HUES6 (cell line): ENCODE measurements at regions not wholly inside any gene's neighbourhood (a gene's known extent, or its start where the extent isn't known, plus 50 kb on each side); places are given as distances from the start of the nearest gene placed in this dataset.
"Not testable (repeated sequence)": the region's sequence is repeated elsewhere in the genome, so short reads cannot be mapped to it uniquely, and the experiment has no call there.

Source experiments
- H3K27ac ChIP-seq: 2 replicates; pipeline ENCODE4 v1.7.0; 2013; ENCODE audit warnings: low read depth, mild to moderate bottlenecking, low read length, inconsistent platforms
- H3K27me3 ChIP-seq: 2 replicates; pipeline ENCODE4 v1.6.1; 2013; ENCODE audit warnings: low read length; ENCODE audit not compliant: control insufficient read depth, insufficient read depth
- H3K36me3 ChIP-seq: 2 replicates; pipeline ENCODE4 v1.6.1; 2013; ENCODE audit warnings: low read length; ENCODE audit not compliant: control insufficient read depth, insufficient read depth
- H3K4me1 ChIP-seq: 2 replicates; pipeline ENCODE4 v1.6.1; 2013; ENCODE audit warnings: low read length; ENCODE audit not compliant: control insufficient read depth, insufficient read depth
- H3K4me3 ChIP-seq: 2 replicates; pipeline ENCODE4 v1.5.1; 2013; ENCODE audit warnings: low read depth, low read length
- H3K9ac ChIP-seq: one replicate; pipeline ENCODE4 v1.6.1; 2013; ENCODE audit warnings: mild to moderate bottlenecking, low read length
- H3K9me3 ChIP-seq: 2 replicates; pipeline ENCODE4 v1.6.1; 2013; ENCODE audit warnings: low read depth, low read length; ENCODE audit not compliant: control insufficient read depth, insufficient read depth

DNA sequence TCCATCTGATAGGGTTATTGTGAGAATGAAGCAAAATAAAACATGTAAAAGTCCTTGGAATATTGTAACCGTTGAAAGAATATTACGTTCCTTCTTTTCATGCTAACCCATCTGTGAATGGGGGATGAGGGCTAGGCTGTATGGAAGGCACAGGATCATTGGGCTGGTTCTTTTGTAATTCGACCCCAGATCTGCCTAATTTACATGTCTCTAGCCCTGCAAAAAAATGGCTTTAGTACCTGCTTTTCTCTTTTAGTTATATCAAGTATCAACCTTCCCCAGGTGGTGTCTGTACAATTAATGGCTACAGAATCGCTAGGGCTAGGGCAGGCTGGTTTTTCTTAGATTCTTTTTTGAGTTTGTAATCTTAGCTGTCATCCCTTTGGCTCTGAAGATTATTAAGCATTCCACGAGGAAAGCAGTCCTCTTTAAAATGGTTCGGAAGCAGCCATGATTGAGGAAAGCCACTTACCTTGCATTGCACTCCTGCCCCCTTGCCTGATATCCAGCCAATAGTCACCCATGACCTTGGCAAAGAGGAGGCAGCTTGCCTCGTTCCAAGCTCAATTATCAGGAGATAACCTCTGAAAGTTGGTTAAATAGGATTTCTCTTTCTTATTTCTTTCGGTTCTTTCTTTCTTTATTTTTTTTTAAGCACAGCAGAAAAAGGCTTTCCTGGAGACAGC, 153.9 kb upstream of the ZKSCAN2 start:
- no peaks in the 10 kb centered on the region for H3K9me3 ChIP-seq
- H3K27ac ChIP-seq: no peak overlapping the region
- no peaks in the 10 kb centered on the region for H3K27me3 ChIP-seq
- H3K4me1 ChIP-seq: peaks cover 6% of the 10 kb centered on the region; the same call in 1 of the 2 replicates
- H3K4me3 ChIP-seq: no peak overlapping the region
- no peak overlapping the region for H3K9ac ChIP-seq
- no peaks in the 10 kb centered on the region for H3K36me3 ChIP-seq

DNA sequence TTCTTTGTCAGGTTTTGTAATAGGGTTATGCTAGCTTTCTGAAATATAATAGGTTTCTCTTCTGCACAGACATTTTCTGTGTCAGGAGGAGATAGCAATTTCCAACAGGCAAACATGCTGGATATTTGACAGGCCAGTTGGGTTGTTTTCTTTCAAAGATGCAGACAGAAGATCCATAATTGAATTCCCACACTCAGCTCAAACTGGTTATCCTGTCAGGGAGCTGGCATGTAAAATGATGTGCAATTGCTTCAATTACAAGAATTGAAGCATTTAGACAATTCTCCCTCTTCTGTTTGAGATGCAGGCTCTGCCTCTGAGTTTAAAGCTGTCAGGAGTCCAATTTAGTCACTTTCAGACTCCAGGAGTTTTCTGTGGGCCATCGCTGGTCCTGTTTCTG, 146.2 kb upstream of the ZKSCAN2 start:
- H3K4me3 ChIP-seq: no peak overlapping the region
- H3K27ac ChIP-seq: no peak overlapping the region
- no peaks in the 10 kb centered on the region for H3K4me1 ChIP-seq
- H3K9me3 ChIP-seq: peaks cover 8% of the 10 kb centered on the region; the same call in 1 of the 2 replicates
- H3K9ac ChIP-seq: no peak overlapping the region
- no peaks in the 10 kb centered on the region for H3K36me3 ChIP-seq
- no peaks in the 10 kb centered on the region for H3K27me3 ChIP-seq

DNA sequence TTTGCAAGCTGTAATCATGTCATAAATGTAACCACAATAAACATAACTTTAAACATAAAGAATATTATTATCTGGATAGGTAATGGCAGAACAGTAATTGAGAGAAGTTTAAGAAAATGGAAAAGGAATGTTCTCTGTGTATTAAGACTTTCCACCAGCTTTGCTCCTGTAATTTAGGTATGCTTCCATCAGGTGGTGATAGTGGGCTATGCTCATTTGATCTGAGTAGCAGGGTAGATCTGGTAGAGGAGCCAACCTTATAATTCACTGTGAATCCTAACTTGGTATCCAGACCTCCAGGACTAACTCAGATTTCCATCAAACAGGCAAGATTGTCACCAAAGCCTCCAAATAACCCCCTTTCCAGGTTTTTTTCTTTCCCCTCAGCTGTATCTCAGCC, 137.9 kb upstream of the ZKSCAN2 start:
- peaks cover 16% of the 10 kb centered on the region for H3K9me3 ChIP-seq
- no peaks in the 10 kb centered on the region for H3K36me3 ChIP-seq
- no peak overlapping the region for H3K27ac ChIP-seq
- H3K27me3 ChIP-seq: no peaks in the 10 kb centered on the region
- no peaks in the 10 kb centered on the region for H3K4me1 ChIP-seq
- no peak overlapping the region for H3K4me3 ChIP-seq
- no peak overlapping the region for H3K9ac ChIP-seq

DNA sequence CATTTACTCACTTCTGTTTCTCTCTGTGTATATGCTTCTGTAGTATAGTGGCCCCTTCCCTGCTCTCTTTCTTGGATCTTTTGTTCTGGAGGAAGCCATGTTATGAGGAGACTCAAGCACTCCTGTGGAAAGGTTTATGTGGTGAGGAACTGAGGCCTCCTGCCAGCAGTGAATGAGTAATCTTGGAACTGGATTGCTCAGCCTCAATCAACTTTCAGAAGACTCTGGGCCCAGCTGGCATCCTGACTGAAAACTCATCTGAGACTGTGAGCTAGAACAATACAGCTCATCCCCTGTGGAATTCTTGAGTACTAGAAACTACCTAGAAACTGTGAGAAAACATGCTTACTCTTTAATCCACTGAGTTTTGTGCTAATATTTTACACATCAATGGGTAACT, 133.1 kb upstream of the ZKSCAN2 start:
- no peak overlapping the region for H3K9ac ChIP-seq
- H3K4me1 ChIP-seq: no peaks in the 10 kb centered on the region
- H3K27ac ChIP-seq: no peak overlapping the region
- no peaks in the 10 kb centered on the region for H3K27me3 ChIP-seq
- no peaks in the 10 kb centered on the region for H3K36me3 ChIP-seq
- H3K4me3 ChIP-seq: no peak overlapping the region
- H3K9me3 ChIP-seq: peaks cover 5% of the 10 kb centered on the region; the same call in 1 of the 2 replicates

DNA sequence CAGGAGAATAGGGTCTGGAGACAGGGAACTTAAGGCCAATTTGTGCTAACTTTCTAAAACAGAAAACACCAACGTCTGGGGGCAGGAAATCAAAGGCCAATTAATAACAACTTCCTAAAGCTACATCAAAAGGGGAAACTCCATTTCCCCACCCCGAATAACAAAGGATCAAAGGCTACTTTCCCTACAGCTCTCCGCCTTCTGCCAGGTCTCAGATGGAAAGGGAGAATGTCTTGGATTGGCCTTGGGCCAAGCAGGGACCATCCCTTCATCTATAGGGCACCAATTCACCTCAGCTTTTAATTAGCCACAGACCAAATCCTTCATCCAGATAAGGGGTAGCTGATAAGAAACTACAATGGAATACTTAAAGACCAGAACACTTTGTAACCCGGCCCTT, 116.9 kb upstream of the ZKSCAN2 start:
- H3K27me3 ChIP-seq: no peaks in the 10 kb centered on the region
- peaks cover 4% of the 10 kb centered on the region for H3K9me3 ChIP-seq
- H3K27ac ChIP-seq: no peak overlapping the region
- peaks cover 10% of the 10 kb centered on the region; the same call in 1 of the 2 replicates for H3K4me1 ChIP-seq
- H3K36me3 ChIP-seq: no peaks in the 10 kb centered on the region
- H3K4me3 ChIP-seq: no peak overlapping the region
- no peak overlapping the region for H3K9ac ChIP-seq

DNA sequence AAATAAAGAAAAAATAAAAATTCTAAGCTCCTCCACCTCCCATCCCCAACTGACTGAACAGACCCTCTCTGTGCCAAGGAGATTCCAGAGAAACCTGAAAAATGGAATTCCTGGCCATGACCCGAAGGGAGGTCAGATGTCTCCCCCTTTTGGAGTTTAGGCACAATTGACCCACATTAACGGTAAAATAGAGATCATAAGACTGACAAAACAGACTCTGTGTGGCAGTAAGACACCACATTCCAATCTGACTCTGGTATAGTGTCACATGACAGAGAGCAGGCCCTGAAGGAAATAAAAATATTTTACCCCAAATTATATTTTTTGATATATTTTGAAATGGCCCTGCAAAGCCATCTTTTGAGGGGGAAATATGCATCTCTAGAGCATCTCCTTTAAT, 115.1 kb upstream of the ZKSCAN2 start:
- Histone ChIP-seq H3K36me3 (no peaks in the 10 kb centered on the region), H3K27me3 (no peaks in the 10 kb centered on the region), H3K9ac (no peak overlapping the region), H3K4me3 (no peak overlapping the region), H3K27ac (no peak overlapping the region), H3K4me1 (peaks cover 10% of the 10 kb centered on the region; the same call in 1 of the 2 replicates), H3K9me3 (no peaks in the 10 kb centered on the region; the same call in 1 of the 2 replicates)

DNA sequence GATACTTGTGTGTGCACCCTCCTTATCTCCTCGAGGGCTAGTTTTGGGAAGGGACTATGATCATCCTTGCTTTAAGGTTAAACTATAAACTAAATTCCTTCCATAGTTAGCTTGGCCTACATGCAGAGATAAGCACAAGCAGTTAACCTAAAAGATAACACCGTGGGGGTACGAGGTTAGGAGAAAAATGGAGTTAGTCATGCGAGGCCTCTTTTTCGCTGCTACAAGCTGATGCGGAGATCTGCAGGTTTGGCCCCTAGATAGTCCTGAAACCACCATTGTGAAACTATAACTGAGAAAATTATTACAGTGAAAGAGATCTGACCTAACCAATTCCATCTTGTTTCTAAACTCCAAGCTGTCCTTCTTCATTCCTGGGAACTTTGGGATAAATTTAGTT, 113.7 kb upstream of the ZKSCAN2 start:
- H3K9ac ChIP-seq: no peak overlapping the region
- no peak overlapping the region for H3K4me3 ChIP-seq
- no peaks in the 10 kb centered on the region for H3K9me3 ChIP-seq
- peaks cover 10% of the 10 kb centered on the region; the same call in 1 of the 2 replicates for H3K4me1 ChIP-seq
- H3K27me3 ChIP-seq: no peaks in the 10 kb centered on the region
- H3K27ac ChIP-seq: no peak overlapping the region
- H3K36me3 ChIP-seq: no peaks in the 10 kb centered on the region

DNA sequence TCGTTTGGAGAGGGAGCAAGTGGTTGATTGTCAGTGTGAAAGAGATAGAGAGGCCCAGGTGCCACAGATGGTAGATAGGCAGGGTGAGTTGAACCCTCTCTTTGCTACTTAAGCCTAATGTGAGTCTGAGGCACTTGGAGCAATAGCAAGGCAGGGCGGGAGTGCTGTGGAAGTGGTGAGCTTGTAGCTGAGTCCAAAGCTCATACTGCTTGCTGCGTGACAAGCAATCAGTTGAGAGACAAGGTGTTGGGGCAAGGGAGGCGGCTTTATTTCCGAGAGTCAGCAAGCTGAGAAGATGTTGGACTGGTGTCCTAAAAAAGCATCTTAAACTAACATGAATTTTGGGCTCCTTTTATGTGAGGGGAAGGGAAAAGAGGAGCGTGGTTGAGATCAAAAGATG, 112.9 kb upstream of the ZKSCAN2 start:
- Histone ChIP-seq H3K36me3 (no peaks in the 10 kb centered on the region), H3K4me3 (no peak overlapping the region), H3K27ac (no peak overlapping the region), H3K27me3 (no peaks in the 10 kb centered on the region), H3K9me3 (no peaks in the 10 kb centered on the region), H3K4me1 (peaks cover 10% of the 10 kb centered on the region; the same call in 1 of the 2 replicates), H3K9ac (no peak overlapping the region)

DNA sequence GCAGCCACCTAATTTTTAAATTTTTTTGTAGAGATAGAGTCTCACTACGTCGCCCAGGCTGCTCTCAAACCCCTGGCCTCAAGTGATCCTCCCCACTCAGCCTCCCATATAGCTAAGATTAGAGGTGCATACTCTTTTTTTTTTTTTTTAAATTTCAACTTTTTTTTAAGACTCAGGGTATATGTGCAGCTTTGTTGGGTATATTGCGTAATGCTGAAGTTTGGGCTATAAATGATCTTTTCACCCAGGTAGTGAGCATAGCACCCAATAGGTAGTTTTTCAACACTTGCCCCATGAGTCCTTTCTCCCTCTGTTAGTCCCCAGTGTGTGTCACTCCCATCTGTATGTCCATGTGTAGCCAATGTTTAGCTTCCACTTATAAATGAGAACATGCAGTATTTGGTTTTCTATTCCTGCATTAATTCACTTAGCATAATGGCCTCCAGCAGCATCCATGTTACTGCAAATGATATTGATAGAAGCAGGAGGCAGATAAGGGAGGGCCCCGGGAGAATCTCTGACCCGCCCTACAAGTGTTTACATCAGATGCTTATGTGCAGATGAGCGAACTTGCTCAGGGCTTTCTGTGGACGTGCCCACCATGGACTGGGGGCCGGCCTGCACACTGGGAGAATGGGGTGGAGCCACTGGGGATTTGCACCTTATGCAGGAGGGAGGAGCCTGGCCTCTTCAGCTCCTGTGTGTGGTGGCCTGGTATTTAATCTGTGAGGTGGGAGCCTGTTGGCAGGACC, 110.3 kb upstream of the ZKSCAN2 start:
- Histone ChIP-seq H3K9me3 (no peaks in the 10 kb centered on the region), H3K9ac (no peak overlapping the region)

DNA sequence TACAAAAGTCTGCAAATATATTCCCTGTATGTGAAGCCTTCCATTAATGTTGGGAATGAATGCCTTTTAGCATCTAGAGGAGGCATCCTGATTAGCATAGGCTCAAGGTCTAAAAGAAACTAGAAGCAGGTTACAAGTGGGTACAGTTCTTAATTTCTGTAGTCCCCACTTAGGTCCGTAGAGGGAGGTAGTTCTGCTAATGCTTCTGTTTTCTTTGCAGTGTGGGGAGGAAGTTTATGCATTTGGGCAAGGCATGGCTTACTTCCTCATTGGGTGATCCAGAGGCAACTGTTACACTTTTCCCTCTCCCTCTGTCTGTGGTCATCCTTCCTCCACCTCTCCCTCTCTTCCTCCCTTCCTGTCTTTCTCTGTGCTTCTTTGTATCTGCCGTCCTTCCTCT, 108.4 kb upstream of the ZKSCAN2 start:
- Histone ChIP-seq H3K4me1 (no peaks in the 10 kb centered on the region), H3K27ac (no peak overlapping the region), H3K9ac (no peak overlapping the region), H3K4me3 (no peak overlapping the region), H3K9me3 (no peaks in the 10 kb centered on the region), H3K27me3 (no peaks in the 10 kb centered on the region), H3K36me3 (no peaks in the 10 kb centered on the region)

More for the DNA sequence above, 110.3 kb upstream of the ZKSCAN2 start:
- H3K36me3 ChIP-seq: no peaks in the 10 kb centered on the region
- no peak overlapping the region for H3K4me3 ChIP-seq
- H3K27ac ChIP-seq: no peak overlapping the region
- H3K4me1 ChIP-seq: no peaks in the 10 kb centered on the region
- H3K27me3 ChIP-seq: no peaks in the 10 kb centered on the region

DNA sequence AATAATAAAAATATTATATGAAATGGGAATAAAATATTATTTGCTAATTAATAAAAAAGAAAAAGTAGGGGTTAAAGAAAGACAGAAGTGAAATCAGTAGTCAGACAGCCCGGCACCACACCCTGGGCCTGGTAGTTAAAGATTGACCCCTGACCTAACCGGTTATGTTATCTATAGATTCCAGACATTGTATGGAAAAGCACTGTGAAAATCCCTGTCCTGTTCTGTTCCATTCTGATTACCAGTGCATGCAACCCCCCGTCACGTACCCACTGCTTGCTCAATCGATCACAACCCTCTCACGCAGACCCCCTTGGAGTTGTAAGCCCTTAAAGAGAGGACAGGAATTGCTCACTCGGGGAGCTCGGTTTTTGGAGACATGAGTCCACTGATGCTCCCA, 101.9 kb upstream of the ZKSCAN2 start:
- H3K9ac ChIP-seq, H3K27ac ChIP-seq, H3K4me3 ChIP-seq, H3K27me3 ChIP-seq, H3K4me1 ChIP-seq, H3K9me3 ChIP-seq, H3K36me3 ChIP-seq: not testable (repeated sequence)
